ENCODE measurements at regions not wholly inside any gene's neighbourhood (a gene's known extent, or its start where the extent isn't known, plus 50 kb on each side); places are given as distances from the start of the nearest gene placed in this dataset.

GRCh38 chr3:146715170-146715569 lies 110.0 kb upstream of the PLSCR5 start:
- no peak overlapping the region for H3K9ac ChIP-seq (ENCODE audit: low read length)
- no peaks in the 10 kb centered on the region for H3K27me3 ChIP-seq (ENCODE audit: low read length)
- no peaks in the 10 kb centered on the region for H4K20me1 ChIP-seq (ENCODE audit: low read depth, low read length)
- TF ChIP-seq CTCF (IDR thresholded peaks at IDR 0.05; ENCODE audit: insufficient read depth, low read length, poor library complexity, severe bottlenecking) (no peak), EZH2phosphoT487 (conservative IDR thresholded peaks at IDR 0.05; ENCODE audit: low read length) (no peak)
- no peak overlapping the region for H3K4me2 ChIP-seq (ENCODE audit: low read depth, low read length, poor library complexity, severe bottlenecking)
- no peak overlapping the region for H3K27ac ChIP-seq (ENCODE audit: low read depth, low read length)
- H3F3A ChIP-seq (ENCODE audit: insufficient read depth), result no peaks in the 10 kb centered on the region
- H2AFZ ChIP-seq (ENCODE audit: low read depth, low read length, severe bottlenecking), result no peak overlapping the region
- H3K9me3 ChIP-seq (ENCODE audit: insufficient read depth, low read length), result no peaks in the 10 kb centered on the region
- H3K36me3 ChIP-seq (ENCODE audit: low read length), result no peaks in the 10 kb centered on the region
- no peak overlapping the region for H3K4me3 ChIP-seq (ENCODE audit: insufficient read depth, low read length, poor library complexity, severe bottlenecking)
- no peaks in the 10 kb centered on the region for H3K79me2 ChIP-seq (ENCODE audit: insufficient read depth, low read length)
- no peaks in the 10 kb centered on the region for H3K9me2 ChIP-seq (replicated peaks; ENCODE audit: insufficient read depth, low read length)

GRCh38 chr3:146712806-146713205 lies 107.7 kb upstream of the PLSCR5 start:
- Histone ChIP-seq H3K9me2 (replicated peaks; ENCODE audit: insufficient read depth, low read length) (no peaks in the 10 kb centered on the region), H3K79me2 (ENCODE audit: insufficient read depth, low read length) (no peaks in the 10 kb centered on the region), H3K9ac (ENCODE audit: low read length) (no peak overlapping the region), H4K20me1 (ENCODE audit: low read depth, low read length) (no peaks in the 10 kb centered on the region), H3K36me3 (ENCODE audit: low read length) (no peaks in the 10 kb centered on the region), H3K9me3 (ENCODE audit: insufficient read depth, low read length) (no peaks in the 10 kb centered on the region), H3K27ac (ENCODE audit: low read depth, low read length) (no peak overlapping the region), H3K4me3 (ENCODE audit: insufficient read depth, low read length, poor library complexity, severe bottlenecking) (no peak overlapping the region), H3K4me2 (ENCODE audit: low read depth, low read length, poor library complexity, severe bottlenecking) (no peak overlapping the region), H3K27me3 (ENCODE audit: low read length) (no peaks in the 10 kb centered on the region), H2AFZ (ENCODE audit: low read depth, low read length, severe bottlenecking) (no peak overlapping the region), H3F3A (ENCODE audit: insufficient read depth) (no peaks in the 10 kb centered on the region)
- TF ChIP-seq CTCF (IDR thresholded peaks at IDR 0.05; ENCODE audit: insufficient read depth, low read length, poor library complexity, severe bottlenecking) (no peak), EZH2phosphoT487 (conservative IDR thresholded peaks at IDR 0.05; ENCODE audit: low read length) (no peak)

GRCh38 chr3:146709969-146710368 lies 104.8 kb upstream of the PLSCR5 start:
- H4K20me1 ChIP-seq (ENCODE audit: low read depth, low read length), result no peaks in the 10 kb centered on the region
- H3K4me3 ChIP-seq (ENCODE audit: insufficient read depth, low read length, poor library complexity, severe bottlenecking), result no peak overlapping the region
- H3K9me3 ChIP-seq (ENCODE audit: insufficient read depth, low read length), result no peaks in the 10 kb centered on the region
- no peak overlapping the region for H2AFZ ChIP-seq (ENCODE audit: low read depth, low read length, severe bottlenecking)
- no peak overlapping the region for H3K27ac ChIP-seq (ENCODE audit: low read depth, low read length)
- no peaks in the 10 kb centered on the region for H3K79me2 ChIP-seq (ENCODE audit: insufficient read depth, low read length)
- no peaks in the 10 kb centered on the region for H3K27me3 ChIP-seq (ENCODE audit: low read length)
- H3K4me2 ChIP-seq (ENCODE audit: low read depth, low read length, poor library complexity, severe bottlenecking), result no peak overlapping the region
- TF ChIP-seq CTCF (IDR thresholded peaks at IDR 0.05; ENCODE audit: insufficient read depth, low read length, poor library complexity, severe bottlenecking) (no peak), EZH2phosphoT487 (conservative IDR thresholded peaks at IDR 0.05; ENCODE audit: low read length) (no peak)
- no peaks in the 10 kb centered on the region for H3K36me3 ChIP-seq (ENCODE audit: low read length)
- H3F3A ChIP-seq (ENCODE audit: insufficient read depth), result no peaks in the 10 kb centered on the region
- no peak overlapping the region for H3K9ac ChIP-seq (ENCODE audit: low read length)
- no peaks in the 10 kb centered on the region for H3K9me2 ChIP-seq (replicated peaks; ENCODE audit: insufficient read depth, low read length)
